GM18909 (cell line): ENCODE measurements at regions not wholly inside any gene's neighbourhood (a gene's known extent, or its start where the extent isn't known, plus 50 kb on each side); places are given as distances from the start of the nearest gene placed in this dataset.
"Not testable (repeated sequence)": the region's sequence is repeated elsewhere in the genome, so short reads cannot be mapped to it uniquely, and the experiment has no call there.

Source experiments
- ATAC-seq: cut with Tn5 transposase; IDR thresholded peaks from one replicate; pipeline ENCODE4 v1.9.1; 2021; ENCODE audit warnings: mild to moderate bottlenecking; ENCODE audit not compliant: unreplicated experiment, poor library complexity

DNA sequence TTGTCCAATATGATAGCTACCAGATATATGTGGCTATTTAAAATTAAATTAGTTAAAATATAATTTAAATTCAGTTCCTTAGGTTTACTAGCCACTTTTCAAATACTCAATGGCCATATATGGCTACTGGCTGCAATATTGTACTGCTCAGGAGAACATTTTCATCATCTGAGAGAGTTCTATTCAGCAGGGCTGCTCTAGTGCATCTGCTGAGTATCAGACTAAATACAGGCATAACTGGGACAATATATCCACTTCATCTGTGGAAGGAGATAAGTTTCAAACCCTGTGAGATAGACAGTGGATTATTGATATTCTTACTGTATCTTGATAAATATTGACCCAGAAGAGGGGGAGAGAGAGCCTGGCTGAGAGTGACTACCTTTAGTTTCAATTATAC is 240.1 kb upstream of the ANKRD50 start:
- ATAC-seq: no peak

DNA sequence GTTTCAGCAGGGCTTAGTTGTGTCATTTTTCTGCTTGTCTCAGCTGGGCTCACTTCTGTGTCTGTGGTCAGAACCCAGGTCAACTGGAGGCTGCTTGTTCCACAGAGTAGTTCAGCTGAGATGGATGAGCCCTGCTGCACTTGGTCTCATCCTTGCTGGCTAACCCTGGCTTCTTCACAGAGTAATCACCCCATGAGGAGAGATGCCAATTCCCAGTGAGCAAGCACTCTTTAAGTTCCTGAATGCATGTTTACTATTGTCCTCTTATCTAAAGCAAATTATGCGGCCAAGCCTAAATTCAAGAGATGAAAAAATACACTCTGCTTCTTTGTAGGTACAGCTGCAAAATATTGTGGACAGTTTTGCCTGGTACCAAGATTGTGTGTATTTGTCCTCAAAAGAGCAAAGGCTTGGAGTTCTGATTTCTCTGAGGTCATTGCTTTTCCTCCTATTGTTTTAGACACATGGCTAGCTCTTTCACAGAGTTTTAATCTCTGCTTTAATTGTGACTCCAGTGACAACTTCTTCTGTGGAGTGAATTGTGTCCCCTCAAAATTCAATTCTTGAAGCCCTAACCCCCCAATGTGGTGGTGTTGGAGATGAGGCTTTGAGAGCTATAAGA is 236.6 kb upstream of the ANKRD50 start:
- ATAC-seq: no peak

DNA sequence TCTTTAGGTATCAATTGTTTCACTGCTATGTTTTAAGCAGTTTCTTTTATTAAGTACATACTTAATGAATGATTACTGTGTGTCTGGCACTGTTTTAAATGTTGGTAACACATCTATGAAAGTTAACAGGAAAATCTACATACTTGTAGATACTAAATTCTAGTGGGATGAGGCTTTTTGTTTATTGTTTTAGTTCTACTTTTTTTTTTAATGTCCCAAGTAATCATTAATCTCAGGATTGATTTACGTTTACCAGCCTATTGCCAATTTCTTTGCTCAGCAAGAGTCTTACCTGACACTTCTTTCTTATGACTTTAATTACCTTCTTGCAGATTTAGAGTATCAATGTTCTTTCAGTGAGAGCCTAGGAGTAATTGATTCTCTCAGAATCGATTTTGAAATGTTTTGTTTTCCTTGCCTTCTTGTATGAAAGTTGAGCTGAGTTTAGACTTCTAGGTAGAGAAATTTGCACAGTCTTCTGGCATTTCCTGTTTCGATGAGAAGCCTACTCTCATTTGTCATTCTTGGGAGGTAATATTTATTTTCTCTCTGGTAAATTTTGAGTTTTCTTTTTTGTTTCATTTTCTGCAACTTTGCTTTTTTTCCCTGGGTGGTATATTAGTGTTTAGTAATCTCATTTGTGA is 235.2 kb upstream of the ANKRD50 start:
- ATAC-seq: no peak

DNA sequence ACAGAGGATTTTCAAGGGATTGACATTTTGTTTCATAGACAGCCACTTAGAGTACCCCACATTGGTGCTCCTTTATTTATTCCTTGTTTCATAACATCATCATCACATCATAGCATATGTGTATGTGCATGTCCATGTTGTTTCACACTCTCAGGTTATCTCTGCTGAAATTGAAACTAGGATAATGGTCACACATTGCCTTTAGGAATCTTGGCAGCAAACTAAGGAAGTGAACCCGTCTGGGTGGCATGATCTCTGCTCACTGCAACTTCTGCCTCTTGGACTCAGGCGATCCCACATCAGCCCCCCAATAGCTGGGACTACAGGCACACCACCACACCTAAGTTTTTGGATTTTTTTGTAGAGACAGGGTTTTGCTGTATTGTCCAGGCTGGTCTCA is 234.2 kb upstream of the ANKRD50 start:
- ATAC-seq: no peak

DNA sequence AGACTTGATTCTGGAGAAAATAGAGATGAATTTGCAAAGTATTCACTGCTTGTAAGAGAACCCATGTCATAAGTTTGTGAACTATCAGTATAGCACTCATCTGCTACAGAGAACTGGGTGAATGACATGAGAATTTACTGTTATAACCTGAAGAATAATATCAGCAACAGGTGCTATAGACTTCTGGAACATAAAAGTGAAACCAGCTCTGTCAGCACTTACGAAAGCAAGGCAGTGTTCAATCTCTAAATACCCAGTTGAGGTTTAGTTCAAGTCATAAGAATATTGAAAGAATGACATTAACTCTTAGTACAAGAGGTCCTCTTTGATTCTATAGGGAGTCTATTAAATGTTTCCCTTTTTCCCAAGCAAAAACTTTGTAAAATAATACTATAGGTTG is 232.9 kb upstream of the ANKRD50 start:
- no peak for ATAC-seq

DNA sequence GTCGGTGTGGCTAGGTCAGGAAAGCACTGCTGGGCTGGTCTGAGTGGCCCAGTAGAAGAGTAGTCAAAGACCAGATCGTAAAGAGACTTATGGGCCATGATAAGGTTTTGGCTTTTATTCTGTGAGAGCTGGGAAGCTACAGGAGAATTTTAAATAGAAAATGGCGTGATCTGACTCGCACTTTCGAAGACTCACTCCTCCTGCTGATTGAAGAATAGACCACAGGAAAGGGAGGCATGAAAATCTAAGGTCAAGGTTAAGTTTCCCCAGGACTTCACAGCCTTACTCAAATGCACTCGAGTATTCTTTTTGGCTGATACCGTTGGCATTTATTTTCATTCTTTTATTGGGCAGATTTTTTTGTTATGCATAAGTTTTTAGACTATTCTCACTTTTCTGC is 231.4 kb upstream of the ANKRD50 start:
- no peak for ATAC-seq

DNA sequence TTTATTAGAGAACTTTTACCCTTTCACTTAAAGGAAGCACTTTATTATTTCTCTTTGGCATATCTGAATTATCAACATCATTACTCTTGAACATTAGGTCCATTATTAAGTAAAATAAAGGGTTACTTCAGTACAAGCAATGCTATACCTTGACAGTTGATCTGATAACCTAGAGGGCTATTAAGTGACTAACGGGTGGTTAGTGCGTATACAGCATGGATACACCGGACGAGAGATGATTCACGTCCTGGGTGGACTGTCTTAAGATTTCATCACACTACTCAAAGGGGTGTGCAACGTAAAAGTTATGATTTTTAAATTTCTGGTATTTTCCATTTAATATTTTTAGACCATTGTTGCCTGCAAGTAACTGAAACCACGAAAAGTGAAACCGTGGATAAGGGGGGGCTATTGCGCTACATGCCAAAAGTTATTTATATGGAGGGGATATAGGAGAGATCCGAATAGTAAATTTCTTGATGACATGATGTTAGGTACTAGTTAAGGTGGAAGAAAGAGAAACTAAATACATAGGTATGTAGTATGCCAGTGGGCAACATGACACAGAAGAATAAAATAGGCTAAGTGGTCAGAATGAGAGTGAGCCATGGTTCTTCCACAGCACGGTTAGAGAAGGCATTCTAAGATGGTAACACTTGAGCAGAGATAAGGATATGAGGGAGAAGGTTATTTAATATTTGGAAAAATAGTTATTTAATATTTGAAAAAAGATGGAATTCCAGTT is 230.8 kb upstream of the ANKRD50 start:
- ATAC-seq: no peak

DNA sequence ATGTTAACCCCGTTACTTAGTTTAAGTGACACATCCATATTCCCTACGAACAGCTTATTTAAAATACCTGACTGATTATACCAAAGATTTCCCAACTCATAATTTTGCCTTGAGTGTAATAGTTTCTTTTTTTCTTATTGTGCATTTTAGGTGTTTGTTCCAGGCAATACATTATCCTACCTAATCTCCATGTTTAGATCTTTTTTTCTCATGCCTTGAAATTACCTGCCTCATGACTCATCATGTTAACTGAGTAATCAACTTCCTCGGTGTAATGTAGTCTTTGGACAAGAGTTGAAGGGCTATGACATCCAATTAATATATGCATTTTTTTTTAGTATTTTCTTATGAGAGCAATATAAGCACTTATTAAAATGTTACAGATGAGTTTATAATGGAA is 228.7 kb upstream of the ANKRD50 start:
- ATAC-seq: no peak

DNA sequence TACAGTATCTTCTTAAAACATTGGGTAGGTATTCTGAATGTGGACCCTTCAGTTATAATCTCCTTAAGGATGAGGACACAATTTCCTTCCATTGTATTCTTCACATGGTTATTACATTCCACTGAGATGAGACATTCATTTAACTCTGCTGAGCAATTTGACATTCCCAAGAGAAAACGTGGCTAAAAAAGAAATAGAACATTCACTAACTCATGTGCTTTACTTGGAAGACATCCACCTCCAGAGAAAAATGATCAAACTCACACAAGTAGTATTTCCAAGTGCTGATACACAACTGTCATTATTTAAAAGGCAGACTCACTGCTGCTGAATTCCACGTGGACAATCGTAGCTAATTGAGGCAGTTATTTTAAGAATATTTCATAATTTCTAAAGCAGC is 227.9 kb upstream of the ANKRD50 start:
- ATAC-seq: no peak

DNA sequence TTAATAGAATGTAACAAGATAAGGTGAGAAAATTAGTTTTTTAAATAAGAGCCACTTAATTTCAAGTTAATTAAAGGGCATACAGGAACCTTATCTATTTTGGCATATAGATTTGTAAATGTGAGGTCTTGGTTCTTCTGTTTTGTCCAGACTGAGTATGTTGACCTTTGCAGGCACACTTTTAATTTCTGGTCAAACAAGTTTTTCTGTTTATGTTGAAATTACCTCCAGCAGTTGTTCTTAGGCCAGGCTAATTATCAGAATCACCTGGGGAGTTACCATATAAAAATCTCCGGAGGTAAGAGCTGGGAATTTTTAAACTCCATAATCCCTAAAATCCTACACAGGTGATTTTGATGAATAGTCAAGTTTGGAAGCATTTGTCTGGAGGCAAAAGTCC is 227.4 kb upstream of the ANKRD50 start:
- no peak for ATAC-seq

DNA sequence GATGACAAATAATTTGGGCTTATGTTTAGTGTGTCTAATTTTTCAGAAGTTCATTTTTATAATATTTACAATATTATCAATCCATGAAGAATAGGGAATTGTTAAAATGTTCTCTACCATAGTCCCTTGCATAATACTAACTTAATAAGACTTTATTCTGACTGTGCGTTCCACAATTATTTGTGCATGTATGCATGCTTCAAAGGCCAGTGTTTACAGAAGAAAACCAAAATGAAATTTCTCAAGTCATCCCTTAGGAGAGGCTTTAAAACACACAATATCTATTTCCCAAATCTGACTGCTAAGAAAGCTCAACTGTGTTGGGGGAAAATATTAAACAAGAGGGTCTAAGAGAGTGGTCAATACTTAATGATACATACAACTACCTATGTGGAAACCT is 226.3 kb upstream of the ANKRD50 start:
- ATAC-seq: no peak

DNA sequence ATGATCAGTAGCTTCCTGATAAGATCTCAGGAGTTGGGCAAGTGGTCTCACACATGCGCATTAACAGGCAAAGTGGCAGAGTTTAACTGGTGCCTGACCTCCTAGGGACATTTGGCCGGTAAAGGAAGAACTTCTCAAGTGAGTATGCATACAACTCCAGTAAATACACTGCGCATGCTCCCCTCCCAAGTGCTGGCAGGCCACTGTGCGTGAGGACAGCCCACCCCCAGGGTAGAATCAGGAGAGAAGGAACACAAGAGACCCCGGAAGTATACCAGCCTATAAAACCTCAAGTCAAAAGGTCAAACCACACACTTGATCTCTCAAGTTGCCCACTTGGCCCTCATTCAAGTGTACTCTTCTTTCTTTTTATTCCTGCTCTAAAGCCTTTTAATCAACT is 225.5 kb upstream of the ANKRD50 start:
- ATAC-seq: no peak

DNA sequence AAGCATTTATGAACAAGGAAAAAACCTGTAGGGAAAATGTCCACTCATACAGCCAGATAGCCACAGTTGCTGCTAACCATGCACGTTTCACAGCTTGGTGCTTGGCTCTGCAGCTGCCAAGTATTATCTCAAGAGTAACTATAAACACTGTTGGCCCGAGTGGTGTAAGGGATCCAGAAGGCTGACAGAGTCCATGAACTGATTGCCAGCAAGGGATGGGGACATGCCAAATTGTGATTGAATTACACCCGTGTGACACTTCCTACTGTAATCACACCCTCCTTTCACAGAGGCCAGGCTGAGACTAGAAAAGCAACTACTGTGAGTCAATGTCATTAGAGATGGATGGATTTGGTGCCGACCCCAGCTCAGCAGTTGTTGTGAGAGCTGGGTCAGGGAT is 223.9 kb upstream of the ANKRD50 start:
- no peak for ATAC-seq

DNA sequence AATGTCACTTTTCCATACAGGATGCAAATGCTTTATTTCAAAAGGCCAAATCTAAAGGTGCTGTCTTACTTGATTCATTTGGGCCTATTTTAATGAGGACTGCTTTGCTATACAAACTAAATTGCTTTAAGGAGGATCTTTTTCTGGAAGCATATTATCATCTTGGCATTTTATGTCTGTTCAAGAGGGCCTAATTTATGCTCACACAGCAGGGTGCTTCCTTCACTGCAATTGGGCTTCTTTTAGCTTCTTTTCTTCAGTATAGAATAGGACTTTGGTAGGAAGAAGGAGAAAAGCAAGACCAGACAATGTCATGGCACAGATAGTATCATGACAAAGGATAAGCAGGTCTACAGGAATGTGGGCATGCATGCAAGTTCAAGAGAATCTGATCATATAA is 222.4 kb upstream of the ANKRD50 start:
- no peak for ATAC-seq

DNA sequence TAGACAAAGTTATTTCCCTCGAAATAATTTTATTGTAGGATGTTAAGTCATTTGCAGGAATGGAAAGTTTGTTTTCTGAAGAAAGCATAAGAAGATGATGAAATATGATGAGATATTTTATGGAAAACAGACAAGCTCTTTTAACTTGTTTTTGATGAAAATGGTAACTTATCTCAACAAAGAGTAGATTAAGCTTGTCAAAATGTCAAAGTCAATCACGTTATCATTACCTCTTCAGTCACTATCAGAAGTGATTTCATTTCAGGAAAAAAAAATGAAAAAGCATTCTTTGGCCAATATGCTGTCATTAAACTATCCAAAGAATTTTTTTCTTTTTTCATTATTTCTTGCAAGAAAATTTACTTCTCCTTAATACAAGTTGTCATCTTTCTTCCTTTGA is 221.0 kb upstream of the ANKRD50 start:
- ATAC-seq: no peak

DNA sequence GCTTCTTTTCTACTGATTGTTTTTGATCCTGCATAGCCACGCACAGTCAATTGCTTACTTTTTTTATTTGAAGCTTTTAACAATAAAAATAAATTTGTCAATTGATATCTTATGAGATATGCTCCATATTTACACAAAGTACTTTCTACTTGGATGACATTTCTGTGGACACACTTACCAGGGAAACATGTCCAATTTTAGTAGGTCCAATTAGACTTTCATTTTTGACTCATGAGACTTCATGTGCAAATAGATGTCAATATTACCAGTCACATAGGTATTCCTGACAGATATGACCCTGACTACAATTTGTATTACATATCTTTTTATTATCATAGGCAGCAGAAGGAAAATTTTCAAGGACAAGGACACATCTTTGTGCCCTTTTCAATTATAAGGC is 219.9 kb upstream of the ANKRD50 start:
- ATAC-seq: no peak

DNA sequence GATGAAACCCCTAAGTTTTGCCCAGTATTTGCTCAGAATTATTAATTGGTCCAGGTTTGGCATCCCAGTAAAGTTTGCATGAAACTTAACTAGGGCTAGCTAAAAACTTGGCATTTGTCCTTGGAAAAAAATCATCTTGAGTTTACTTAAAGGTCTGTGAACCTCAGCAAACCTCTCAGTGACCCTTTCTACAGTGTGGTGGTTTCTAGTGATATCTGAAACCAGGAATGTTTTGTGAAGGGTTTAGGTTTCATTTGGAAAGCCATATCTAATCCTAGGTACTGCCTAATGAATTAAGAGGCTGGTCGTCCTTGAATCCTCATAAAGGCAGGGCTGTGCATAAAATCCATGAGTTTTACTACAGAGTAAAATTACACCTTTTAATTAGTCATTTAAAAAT is 218.5 kb upstream of the ANKRD50 start:
- ATAC-seq: no peak

DNA sequence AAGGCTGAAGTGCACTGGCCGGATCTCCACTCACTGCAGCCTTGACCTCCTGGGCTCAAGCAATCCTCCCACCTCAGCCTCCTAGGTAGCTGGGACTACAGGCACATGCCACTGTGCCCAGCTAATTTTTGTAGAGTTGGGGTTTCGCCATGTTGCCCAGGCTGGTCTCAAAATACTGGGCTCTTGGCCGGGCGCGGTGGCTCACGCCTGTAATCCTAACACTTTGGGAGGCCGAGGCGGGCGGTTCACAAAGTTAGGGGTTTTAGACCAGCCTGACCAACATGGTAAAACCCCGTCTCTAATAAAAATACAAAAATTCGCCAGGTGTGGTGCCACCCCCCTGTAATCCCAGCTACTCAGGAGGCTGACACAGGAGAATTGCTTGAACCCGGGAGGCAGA is 210.2 kb upstream of the ANKRD50 start:
- ATAC-seq: not testable (repeated sequence)

DNA sequence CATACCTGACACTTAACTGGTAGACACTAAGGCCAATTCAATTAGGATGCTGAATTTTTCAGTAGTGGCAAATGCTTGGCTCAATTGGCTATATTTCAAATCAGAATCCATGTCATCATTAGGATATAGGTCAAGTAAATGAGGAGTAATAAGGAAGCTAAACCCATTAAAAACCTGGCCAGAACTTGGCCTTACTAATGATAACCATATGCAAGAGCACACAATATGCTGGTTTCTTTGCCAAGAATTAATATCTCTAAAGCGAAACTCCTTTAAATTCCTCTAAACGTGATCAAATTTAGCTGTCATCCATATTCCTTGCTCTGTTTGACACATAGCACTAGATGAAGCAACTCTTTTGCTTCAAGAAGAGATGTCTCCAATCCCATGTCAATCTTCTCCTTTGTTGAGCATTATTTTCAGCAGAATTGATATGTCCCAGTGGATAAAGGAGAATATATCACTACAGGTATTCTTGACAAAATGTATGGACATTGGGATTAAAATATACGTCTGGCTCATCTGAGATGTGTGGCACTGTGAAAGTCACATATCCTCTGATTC is 206.1 kb upstream of the ANKRD50 start:
- ATAC-seq: no peak

DNA sequence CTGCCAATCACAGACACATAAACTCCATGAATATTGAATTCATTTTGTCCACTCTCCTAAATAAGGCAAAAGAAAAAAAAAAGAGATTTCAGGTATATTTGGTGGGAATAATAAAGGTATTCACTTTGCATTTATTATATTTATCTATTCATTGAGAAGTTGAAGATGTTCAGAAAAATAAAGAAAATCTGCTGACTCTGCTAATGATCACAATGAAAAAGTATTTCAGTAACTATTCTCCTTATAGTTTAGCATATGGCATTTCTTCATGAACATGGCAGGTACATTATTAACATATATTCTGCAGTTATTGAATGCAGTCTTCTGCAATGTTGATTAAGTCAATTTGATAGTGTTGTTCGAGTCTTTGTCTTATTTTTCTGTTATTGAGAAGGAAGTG is 202.5 kb upstream of the ANKRD50 start:
- no peak for ATAC-seq

DNA sequence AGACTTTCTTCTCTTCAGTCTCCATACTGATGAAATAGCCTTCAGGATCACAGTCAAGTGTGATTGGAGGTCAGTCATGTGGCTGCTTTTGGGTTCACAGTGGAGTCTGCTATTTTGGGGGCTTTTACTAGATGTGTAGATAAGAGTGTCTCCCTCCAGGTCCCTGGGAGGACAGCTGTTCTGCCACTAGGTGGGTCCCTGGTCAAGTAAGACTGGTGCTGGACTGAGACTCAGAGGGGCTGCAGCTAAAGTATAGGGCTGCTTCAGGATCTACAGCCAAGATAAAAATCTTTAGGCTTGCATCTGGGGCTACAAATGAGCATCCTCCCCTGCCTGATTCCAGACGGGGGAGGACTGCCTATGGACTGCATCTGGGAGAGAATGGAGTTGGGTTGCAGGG is 200.7 kb upstream of the ANKRD50 start:
- ATAC-seq: no peak

DNA sequence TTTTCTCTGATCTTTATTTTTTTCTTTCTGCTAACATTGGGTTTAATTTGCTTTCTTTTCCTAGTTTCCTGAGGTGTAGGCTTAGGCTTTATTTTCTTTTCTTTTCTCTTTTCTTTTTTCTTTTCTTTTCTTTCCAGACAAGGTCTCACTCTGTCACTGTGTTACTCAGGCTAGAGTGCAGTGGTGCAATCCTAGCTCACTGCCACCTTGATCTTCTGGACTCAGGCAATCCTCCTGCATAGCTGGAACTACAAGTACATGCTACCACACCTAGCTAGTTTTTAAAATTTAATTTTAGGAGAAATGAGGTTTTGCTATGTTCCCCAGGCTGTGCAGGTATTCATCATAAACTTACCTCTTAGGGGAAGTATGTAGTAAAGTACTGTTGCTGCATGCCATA is 197.8 kb upstream of the ANKRD50 start:
- no peak for ATAC-seq
